ENCODE measurements at regions not wholly inside any gene's neighbourhood (a gene's known extent, or its start where the extent isn't known, plus 50 kb on each side); places are given as distances from the start of the nearest gene placed in this dataset.
A peak's percentile ranks its signal among the peaks of the same experiment; 100 is the strongest.

- DNase-seq (ENCODE audit: low read depth in 2 of 2) = no peak
Measured at GRCh38 chr4:174438711-174439110, 83.6 kb downstream of the HPGD start.

DNA sequence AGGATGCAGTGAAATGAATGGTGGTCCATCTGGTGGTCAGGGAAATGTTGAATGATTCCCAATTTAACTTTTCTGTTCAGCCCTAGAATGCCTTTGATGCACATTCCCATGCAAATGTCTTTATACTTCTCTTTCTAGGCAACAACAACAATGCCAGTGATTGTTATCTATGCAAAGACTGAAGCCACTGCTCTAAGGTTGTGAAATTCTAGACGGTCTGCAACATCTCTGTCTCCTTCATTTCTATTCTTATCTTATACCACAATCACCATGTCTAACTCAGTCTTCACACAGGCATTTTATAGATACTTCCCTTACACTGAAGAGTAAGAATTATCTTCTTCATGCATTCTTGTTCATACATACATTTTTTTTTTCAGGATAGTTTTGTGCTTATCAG, 84.5 kb downstream of the HPGD start:
- no peak for DNase-seq (ENCODE audit: low read depth in 2 of 2)

DNA sequence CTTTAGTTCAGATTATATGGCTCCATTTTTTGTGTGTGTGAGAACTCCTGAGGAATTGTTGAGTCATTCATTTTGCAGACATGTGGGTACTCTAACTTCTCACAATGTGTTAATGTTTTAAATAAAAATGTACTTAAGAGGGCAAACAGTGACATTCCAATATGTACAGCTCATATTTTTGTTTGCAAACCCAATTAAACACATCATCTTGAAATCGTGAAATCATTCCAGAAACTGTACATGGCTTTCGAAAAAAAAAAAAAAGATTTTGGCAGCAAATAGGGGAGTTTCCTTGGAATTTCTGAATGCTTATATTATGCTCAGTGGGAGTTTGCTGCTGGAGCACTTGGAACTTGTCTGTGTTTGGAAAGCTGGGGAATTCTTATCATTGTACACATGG, 85.0 kb downstream of the HPGD start:
- DNase-seq (ENCODE audit: low read depth in 2 of 2) = peak; percentile 39 to 40

GRCh38 chr4:174436377-174436776, 85.9 kb downstream of the HPGD start:
- DNase-seq (ENCODE audit: low read depth in 2 of 2) = no peak

GRCh38 chr4:174435974-174436373, 86.3 kb downstream of the HPGD start:
- no peak for DNase-seq (ENCODE audit: low read depth in 2 of 2)

GRCh38 chr4:174434455-174434854, 87.8 kb downstream of the HPGD start:
- no peak for DNase-seq (ENCODE audit: low read depth in 2 of 2)

GRCh38 chr4:174430576-174430975, 91.7 kb downstream of the HPGD start:
- no peak for DNase-seq (ENCODE audit: low read depth in 2 of 2)

DNA sequence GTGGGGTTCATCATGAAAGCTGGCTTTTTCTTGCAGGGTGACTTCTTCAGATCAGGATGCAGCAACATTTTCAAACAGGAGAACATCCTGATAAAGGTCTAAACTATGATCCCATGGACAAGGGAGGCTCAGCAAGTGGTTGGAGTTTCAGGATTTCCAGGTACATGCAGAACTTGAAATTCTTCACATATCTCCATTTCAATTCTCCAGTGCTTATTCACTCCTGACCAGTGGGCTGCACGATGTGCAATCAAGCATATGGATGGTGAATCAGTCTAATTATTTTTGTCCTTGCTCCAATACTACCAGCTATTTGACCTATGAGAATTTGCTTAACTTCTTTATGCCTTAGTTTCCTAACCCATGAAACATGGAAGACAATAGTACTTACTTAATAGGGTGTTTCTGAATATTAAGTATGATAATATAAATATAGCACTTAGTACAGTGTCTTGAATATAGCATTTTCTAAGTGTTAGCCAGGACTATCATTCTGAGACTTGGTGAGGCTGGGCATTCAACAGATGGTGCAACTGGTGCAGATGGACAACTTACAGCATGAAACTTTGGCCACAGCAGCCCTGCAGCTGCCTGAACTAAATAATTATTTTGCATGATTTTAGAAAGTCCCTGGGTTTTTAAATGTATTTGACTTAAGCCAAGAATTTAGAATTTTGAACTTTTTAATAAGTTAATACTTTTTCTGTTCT, 92.4 kb downstream of the HPGD start:
- DNase-seq (ENCODE audit: low read depth in 2 of 2) = no peak

GRCh38 chr4:174427571-174428140, 94.6 kb downstream of the HPGD start:
- no peak for DNase-seq (ENCODE audit: low read depth in 2 of 2)

- DNase-seq (ENCODE audit: low read depth in 2 of 2) = no peak
Measured at GRCh38 chr4:174425669-174426068, 96.6 kb downstream of the HPGD start.

GRCh38 chr4:174423257-174423944, 98.9 kb downstream of the HPGD start:
- DNase-seq (ENCODE audit: low read depth in 2 of 2) = peak in 1 of 2 experiments; percentile 17

DNA sequence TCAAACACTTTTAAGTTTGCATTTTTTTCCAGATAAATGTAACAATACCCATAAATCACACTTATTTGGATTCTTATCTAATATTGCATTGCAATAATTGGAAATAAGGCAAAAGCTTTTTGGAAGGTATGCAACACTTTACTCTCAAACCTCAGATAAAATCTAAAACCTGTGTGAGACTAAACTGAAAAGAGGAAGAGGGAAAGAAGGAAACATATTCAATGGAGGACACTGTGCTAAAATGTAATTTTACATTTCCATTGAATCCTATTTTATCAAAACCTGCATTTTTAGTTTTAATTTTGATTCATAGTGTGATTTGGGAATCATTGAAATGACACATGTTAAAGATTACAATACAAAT, 99.4 kb downstream of the HPGD start:
- DNase-seq (ENCODE audit: low read depth in 2 of 2) = no peak

DNA sequence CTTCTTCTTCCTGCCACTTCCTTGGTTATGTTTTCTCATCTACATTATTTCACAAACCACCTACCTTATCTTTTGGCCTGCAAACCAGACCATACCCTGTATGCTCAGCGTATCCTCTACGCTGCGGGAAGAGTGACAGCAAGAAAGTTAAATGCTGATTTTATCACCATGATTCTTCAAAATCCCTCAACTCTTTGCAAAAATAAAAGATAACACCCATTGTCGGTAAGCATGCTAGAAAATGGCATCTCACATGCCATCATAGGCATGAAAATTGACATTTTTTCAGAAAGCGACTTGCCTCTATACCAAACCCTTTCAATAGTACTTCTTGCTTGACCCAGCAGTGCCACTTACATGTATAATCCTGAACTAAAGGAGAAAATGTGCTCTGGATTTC, 102.0 kb downstream of the HPGD start:
- no peak for DNase-seq (ENCODE audit: low read depth in 2 of 2)

- no peak for DNase-seq (ENCODE audit: low read depth in 2 of 2)
Measured at GRCh38 chr4:174418640-174419212, 103.6 kb downstream of the HPGD start.

GRCh38 chr4:174408841-174409552, 113.3 kb downstream of the HPGD start:
- DNase-seq (ENCODE audit: low read depth in 2 of 2) = no peak

DNA sequence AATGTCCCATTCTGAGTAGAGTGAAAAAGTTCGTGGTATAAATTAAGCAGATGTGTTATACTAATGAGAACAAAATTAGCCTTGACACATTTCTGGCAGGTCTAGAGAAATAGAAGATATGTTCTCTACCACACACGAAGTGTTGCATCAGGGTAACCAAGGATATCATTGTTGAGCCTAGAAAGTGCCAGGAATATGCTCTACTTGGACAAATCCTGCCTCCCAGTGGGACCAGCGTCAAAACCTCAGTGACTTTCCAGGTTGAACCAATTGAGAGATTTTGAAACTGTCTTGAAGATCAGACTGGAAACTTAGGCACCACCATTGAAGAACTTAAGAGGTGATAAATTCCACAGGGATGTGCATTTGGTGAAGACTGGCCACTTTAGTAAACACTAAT, 115.9 kb downstream of the HPGD start:
- DNase-seq (ENCODE audit: low read depth in 2 of 2) = no peak

- DNase-seq (ENCODE audit: low read depth in 2 of 2) = no peak
Measured at GRCh38 chr4:174405923-174406322, 116.4 kb downstream of the HPGD start.

GRCh38 chr4:174404677-174405076, 117.6 kb downstream of the HPGD start:
- DNase-seq (ENCODE audit: low read depth in 2 of 2) = no peak

DNA sequence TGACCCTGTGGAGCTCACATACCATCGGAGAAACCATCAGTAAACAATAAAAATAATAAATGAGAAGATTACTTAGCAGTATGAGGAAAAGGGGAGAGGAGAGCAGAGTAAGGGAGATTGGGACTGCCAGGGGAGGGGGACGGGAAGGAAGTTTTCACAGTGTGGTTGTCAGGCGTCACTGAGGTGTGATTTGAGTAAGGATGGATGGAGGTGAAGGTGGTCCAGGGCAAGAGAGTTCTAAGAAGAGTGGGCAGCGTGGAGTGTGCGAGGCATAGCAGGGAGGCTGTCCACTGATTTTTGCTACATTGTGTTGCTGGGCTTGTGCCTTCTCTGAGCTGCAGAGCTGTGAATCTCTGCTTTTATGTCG, 119.1 kb downstream of the HPGD start:
- DNase-seq (ENCODE audit: low read depth in 2 of 2) = no peak

DNA sequence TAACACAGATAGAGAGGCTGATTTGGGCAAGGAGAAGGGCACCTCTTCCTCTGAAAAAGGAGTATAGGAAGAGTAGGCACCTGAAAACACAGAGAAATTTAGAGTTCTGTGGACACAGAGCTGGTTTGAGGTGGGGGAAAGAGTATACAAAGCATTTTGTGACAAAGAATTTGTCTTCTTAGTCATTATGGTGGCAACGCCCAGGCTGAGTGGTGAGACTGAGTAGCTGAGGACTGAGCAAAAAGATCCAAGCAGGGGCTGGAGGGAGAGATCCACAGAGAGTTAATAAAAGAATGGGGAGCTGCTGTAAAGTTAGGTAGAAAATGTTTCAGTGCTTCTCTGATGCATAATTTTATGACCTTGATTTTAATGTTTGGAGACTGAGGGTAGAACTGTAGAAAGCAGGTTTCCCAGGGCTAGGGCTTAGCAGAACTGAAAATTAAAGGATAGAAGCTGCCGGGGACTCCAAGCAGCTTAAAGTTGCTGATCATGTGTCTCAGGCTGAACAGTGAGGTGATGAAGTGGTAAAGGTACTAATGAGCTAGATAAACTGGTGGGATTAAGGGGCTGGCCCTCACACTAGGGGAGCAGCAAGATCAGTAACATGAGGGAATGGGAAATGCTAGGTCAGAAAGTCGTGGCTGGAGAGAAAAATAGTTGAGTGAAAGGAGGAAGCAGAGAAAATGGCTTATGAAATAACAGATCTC, 118.9 kb downstream of the CEP44 start:
- DNase-seq (ENCODE audit: low read depth in 2 of 2) = no peak

DNA sequence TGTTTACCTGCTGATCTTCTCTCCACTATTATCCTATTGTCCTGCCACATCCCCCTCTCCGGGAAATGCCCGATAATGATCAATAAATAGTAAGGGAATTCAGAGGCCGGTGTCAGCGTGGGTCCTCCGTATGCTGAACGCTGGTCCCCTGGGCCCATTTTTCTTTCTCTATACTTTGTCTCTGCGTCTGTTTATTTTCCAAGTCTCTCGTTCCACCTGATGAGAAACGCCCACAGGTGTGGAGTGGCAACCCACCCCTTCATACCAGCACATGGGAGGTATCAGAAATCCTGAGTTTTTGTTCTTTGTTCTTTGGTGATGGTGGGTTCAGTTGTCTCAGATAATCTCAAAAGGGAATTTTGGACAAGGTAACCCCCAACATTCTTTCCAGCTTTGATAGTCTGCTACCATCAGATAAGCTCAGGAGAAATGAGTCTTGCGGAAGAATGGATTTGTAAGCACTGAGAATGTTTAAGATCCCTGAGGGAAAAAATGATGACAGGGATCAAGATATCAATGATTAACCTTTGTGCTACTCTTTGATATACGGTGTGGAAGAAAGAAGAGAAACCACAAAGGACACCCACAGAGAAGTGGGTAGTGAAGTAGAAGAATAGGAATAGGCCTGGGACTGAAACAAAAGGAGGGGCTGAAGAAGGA, 117.9 kb downstream of the CEP44 start:
- DNase-seq (ENCODE audit: low read depth in 2 of 2) = no peak

Data from fibroblast of skin of left quadriceps (primary cell).